Mesothelial cell of epicardium (in vitro differentiated cells): ENCODE measurements at regions not wholly inside any gene's neighbourhood (a gene's known extent, or its start where the extent isn't known, plus 50 kb on each side); places are given as distances from the start of the nearest gene placed in this dataset.

Source experiments
- DNase-seq, 2 experiments: peaks; one replicate each; pipeline ENCODE4 v3.0.0; 2021; ENCODE audit warnings: low spot score in 2 of 2; ENCODE audit not compliant: unreplicated experiment in 2 of 2
- H3K27ac Mint-ChIP-seq: 2 replicates; pipeline ENCODE4 v1.8.0; 2021; ENCODE audit warnings: mixed read lengths
- H3K27me3 Mint-ChIP-seq: 2 replicates; pipeline ENCODE4 v1.8.0; 2021; ENCODE audit warnings: low read depth, mixed read lengths
- H3K36me3 Mint-ChIP-seq: 2 replicates; pipeline ENCODE4 v1.8.0; 2021; ENCODE audit warnings: mixed read lengths
- H3K4me1 Mint-ChIP-seq: 2 replicates; pipeline ENCODE4 v1.8.0; 2021; ENCODE audit warnings: mixed read lengths
- H3K4me3 Mint-ChIP-seq: 2 replicates; pipeline ENCODE4 v1.8.0; 2021; ENCODE audit warnings: mild to moderate bottlenecking, moderate library complexity, mixed read lengths
- H3K9me3 Mint-ChIP-seq: 2 replicates; pipeline ENCODE4 v1.8.0; 2021; ENCODE audit warnings: mixed read lengths
- TF ChIP-seq, protein P1 (sequence below): fragments of 200-600 bp; sonication (generic); IDR thresholded peaks from one replicate; pipeline ENCODE4 v1.5.0; 2021; ENCODE audit warnings: antibody characterized with exemption; ENCODE audit not compliant: unreplicated experiment

DNA sequence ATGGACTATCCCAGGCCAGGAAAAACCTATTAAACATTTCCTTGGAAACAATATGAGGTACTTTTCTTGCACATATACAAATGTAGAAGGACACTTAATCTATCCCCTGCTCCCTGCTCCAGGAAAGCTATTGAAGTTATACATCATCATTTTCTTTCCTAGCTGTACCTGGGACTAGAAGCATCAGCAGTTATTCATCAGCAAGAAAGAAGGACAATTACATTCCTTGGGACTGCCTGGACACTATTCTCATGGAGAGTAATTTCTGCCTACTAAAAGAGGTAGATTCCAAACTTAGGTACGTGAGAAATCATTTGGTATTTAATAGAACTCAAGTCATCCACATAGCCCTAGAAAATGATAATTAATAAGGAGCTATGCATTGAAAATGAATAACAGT lies 51.0 kb upstream of the PICALM start:
- DNase-seq: no peak
- Mint-ChIP-seq H3K36me3 (no peaks in the 10 kb centered on the region), H3K4me1 (peaks cover 11% of the 10 kb centered on the region), H3K27ac (no peak overlapping the region), H3K9me3 (no peaks in the 10 kb centered on the region), H3K27me3 (peaks cover 2% of the 10 kb centered on the region), H3K4me3 (no peak overlapping the region)
- TF ChIP-seq, protein P1, sequence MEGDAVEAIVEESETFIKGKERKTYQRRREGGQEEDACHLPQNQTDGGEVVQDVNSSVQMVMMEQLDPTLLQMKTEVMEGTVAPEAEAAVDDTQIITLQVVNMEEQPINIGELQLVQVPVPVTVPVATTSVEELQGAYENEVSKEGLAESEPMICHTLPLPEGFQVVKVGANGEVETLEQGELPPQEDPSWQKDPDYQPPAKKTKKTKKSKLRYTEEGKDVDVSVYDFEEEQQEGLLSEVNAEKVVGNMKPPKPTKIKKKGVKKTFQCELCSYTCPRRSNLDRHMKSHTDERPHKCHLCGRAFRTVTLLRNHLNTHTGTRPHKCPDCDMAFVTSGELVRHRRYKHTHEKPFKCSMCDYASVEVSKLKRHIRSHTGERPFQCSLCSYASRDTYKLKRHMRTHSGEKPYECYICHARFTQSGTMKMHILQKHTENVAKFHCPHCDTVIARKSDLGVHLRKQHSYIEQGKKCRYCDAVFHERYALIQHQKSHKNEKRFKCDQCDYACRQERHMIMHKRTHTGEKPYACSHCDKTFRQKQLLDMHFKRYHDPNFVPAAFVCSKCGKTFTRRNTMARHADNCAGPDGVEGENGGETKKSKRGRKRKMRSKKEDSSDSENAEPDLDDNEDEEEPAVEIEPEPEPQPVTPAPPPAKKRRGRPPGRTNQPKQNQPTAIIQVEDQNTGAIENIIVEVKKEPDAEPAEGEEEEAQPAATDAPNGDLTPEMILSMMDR: no peak

DNA sequence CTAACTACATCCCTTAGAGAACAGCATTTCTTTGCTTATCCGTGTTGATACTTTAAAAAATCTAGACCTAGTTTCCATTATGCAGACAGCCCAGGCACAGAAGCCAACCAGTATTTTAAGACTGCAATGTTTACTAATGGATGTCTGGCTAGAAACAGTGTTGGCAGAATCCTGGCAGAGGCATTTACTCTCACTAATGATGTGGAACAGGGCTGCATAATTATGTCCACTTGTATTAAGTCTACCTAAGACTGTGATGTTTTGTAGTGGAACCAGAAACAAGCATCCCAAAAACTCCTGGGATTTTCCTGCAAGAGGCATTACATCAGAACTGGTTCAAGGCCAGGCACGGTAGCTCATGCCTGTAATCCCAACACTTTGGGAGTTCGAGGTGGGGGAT lies 50.2 kb upstream of the PICALM start:
- H3K4me3 Mint-ChIP-seq: no peak overlapping the region
- H3K27ac Mint-ChIP-seq: no peak overlapping the region
- peaks cover 11% of the 10 kb centered on the region for H3K4me1 Mint-ChIP-seq
- no peaks in the 10 kb centered on the region for H3K9me3 Mint-ChIP-seq
- H3K27me3 Mint-ChIP-seq: peaks cover 2% of the 10 kb centered on the region
- TF ChIP-seq, protein P1: no peak
- no peak for DNase-seq
- no peaks in the 10 kb centered on the region for H3K36me3 Mint-ChIP-seq
